ENCODE measurements at regions not wholly inside any gene's neighbourhood (a gene's known extent, or its start where the extent isn't known, plus 50 kb on each side); places are given as distances from the start of the nearest gene placed in this dataset.

DNA sequence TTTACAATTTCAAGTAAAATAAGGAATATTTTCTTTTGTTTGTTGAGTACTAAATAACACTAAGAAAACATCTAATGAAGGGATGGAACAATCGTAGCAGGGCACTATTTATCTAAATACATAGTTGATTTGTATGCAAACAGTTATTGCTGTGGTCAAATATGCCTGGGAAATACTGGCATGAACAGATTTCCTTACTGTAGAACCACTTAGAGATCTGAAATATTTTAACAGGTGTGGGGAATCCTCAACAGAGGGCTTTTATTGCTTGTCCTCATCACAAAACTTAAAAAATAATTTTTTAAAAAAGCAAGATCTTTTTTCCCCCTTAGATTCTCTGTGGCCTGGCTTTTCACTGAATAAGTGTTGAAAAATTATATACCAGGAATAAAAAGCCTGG, 233.0 kb upstream of the FAM83B start:
- no peak overlapping the region for H2BK5ac ChIP-seq (ENCODE audit: low read length)
- DNase-seq, result no peak
- WGBS (ENCODE audit: extremely low coverage, insufficient coverage, low lambda C conversion rate), result no CpG with 5 or more reads among the region's 1 CpG

DNA sequence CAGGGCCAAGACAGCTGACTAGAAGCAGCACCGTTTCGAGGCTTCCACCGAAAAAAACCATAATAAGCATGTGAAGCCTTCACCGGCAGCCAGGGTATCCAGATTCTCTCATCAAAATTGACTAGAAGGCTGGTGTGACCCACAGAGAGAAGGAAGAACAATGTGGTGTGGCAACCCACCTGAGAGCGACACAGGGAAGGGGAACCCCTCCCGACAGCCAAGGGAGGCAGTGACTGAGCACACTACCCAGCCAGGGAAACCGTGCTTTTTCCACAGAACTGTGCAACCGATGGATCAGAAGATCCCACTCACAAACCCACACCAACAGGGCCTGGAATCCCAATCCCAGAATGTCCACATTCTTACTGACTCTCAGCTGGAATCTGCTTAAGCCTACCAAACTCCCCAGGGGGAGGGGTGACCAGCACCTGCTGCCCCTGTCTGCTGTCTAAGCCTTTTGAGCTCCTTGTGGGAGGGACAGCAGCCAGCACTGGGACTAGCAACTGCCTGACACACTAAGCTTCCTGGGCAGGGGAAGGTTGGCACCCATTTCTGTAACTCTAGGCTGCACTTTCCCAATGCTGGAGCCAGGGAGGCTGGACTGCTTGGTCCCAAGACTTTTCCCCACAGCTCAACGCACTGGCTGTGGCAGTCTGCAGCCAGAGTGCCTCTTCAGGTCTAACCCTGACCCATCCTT, 231.9 kb upstream of the FAM83B start:
- H3K27ac ChIP-seq (ENCODE audit: low read depth, low read length), result no peak overlapping the region
- no peak overlapping the region for H3K18ac ChIP-seq (ENCODE audit: low read length)
- no peak overlapping the region for H3K4me3 ChIP-seq (ENCODE audit: low read length)
- H3K4ac ChIP-seq (ENCODE audit: low read depth, low read length), result no peak overlapping the region
- no peak overlapping the region for H3K9ac ChIP-seq (ENCODE audit: low read length)
- H3K4me2 ChIP-seq (ENCODE audit: low read length), result no peak overlapping the region
- H3K56ac ChIP-seq (ENCODE audit: low read length), result no peak overlapping the region
- no peaks in the 10 kb centered on the region for H3K27me3 ChIP-seq (ENCODE audit: insufficient read depth, low read length, poor library complexity)
- no peak for DNase-seq
- no peaks in the 10 kb centered on the region for H3K4me1 ChIP-seq (ENCODE audit: control insufficient read depth, low read depth, low read length)
- whole genome bisulfite sequencing (ENCODE audit: extremely low coverage, insufficient coverage, low lambda C conversion rate), result no CpG with 5 or more reads among the region's 9 CpGs
- H3K23ac ChIP-seq (ENCODE audit: low read length), result no peak overlapping the region
- no peak overlapping the region for H2AK5ac ChIP-seq (ENCODE audit: low read length)
- no peaks in the 10 kb centered on the region for H3K79me1 ChIP-seq (ENCODE audit: low read length)
- no peaks in the 10 kb centered on the region for H3K36me3 ChIP-seq (ENCODE audit: control insufficient read depth, insufficient read depth, low read length)
- H3K79me2 ChIP-seq (ENCODE audit: control insufficient read depth, insufficient read depth, low read length), result no peaks in the 10 kb centered on the region
- no peak overlapping the region for H4K5ac ChIP-seq (ENCODE audit: low read length)
- H2BK120ac ChIP-seq (ENCODE audit: low read depth, low read length), result no peak overlapping the region
- H2BK5ac ChIP-seq (ENCODE audit: low read length), result no peak overlapping the region
- no peak overlapping the region for H4K8ac ChIP-seq (ENCODE audit: low read depth, low read length)
- no peak overlapping the region for H2BK15ac ChIP-seq (replicated peaks; ENCODE audit: low read depth)

More for the DNA sequence above, 233.0 kb upstream of the FAM83B start:
- Histone ChIP-seq H3K23ac (ENCODE audit: low read length) (no peak overlapping the region), H4K8ac (ENCODE audit: low read depth, low read length) (no peak overlapping the region), H2BK15ac (replicated peaks; ENCODE audit: low read depth) (no peak overlapping the region), H3K18ac (ENCODE audit: low read length) (no peak overlapping the region), H3K36me3 (ENCODE audit: control insufficient read depth, insufficient read depth, low read length) (no peaks in the 10 kb centered on the region), H3K56ac (ENCODE audit: low read length) (no peak overlapping the region), H3K79me1 (ENCODE audit: low read length) (no peaks in the 10 kb centered on the region), H3K4me3 (ENCODE audit: low read length) (no peak overlapping the region), H3K4me2 (ENCODE audit: low read length) (no peak overlapping the region), H4K5ac (ENCODE audit: low read length) (no peak overlapping the region), H2BK120ac (ENCODE audit: low read depth, low read length) (no peak overlapping the region), H3K27me3 (ENCODE audit: insufficient read depth, low read length, poor library complexity) (no peaks in the 10 kb centered on the region), H3K79me2 (ENCODE audit: control insufficient read depth, insufficient read depth, low read length) (no peaks in the 10 kb centered on the region), H3K4me1 (ENCODE audit: control insufficient read depth, low read depth, low read length) (no peaks in the 10 kb centered on the region), H3K9ac (ENCODE audit: low read length) (no peak overlapping the region), H3K27ac (ENCODE audit: low read depth, low read length) (no peak overlapping the region), H3K4ac (ENCODE audit: low read depth, low read length) (no peak overlapping the region), H2AK5ac (ENCODE audit: low read length) (no peak overlapping the region)

DNA sequence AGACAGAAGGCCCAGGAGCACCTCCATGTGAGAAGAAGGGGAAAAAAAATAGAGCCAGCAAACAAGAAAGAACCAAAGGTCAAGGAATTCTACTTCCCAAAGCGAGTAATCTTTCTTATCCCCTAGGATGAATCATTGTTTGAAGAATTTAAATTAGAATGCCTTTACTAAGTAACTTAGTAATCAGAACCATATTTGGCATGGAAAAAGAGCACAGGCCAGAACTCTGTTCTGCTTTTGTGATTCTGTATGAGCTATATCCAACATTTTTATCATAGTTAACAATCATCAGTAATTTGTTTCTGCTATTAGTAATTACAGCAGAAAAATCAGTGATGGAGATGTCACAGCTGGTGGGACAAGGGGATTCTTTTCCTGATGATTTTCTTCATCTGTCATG, 228.8 kb upstream of the FAM83B start:
- Histone ChIP-seq H3K18ac (ENCODE audit: low read length) (no peak overlapping the region), H3K9ac (ENCODE audit: low read length) (no peak overlapping the region), H4K8ac (ENCODE audit: low read depth, low read length) (no peak overlapping the region), H3K4me2 (ENCODE audit: low read length) (no peak overlapping the region), H3K56ac (ENCODE audit: low read length) (no peak overlapping the region), H3K79me2 (ENCODE audit: control insufficient read depth, insufficient read depth, low read length) (no peaks in the 10 kb centered on the region), H3K79me1 (ENCODE audit: low read length) (no peaks in the 10 kb centered on the region), H3K27me3 (ENCODE audit: insufficient read depth, low read length, poor library complexity) (no peaks in the 10 kb centered on the region), H3K27ac (ENCODE audit: low read depth, low read length) (no peak overlapping the region), H2BK120ac (ENCODE audit: low read depth, low read length) (no peak overlapping the region), H3K36me3 (ENCODE audit: control insufficient read depth, insufficient read depth, low read length) (no peaks in the 10 kb centered on the region), H3K4me3 (ENCODE audit: low read length) (no peak overlapping the region), H3K23ac (ENCODE audit: low read length) (no peak overlapping the region), H2BK15ac (replicated peaks; ENCODE audit: low read depth) (no peak overlapping the region), H2BK5ac (ENCODE audit: low read length) (no peak overlapping the region), H3K4ac (ENCODE audit: low read depth, low read length) (no peak overlapping the region), H3K4me1 (ENCODE audit: control insufficient read depth, low read depth, low read length) (no peaks in the 10 kb centered on the region), H2AK5ac (ENCODE audit: low read length) (no peak overlapping the region), H4K5ac (ENCODE audit: low read length) (no peak overlapping the region)
- no peak for DNase-seq
- WGBS (ENCODE audit: extremely low coverage, insufficient coverage, low lambda C conversion rate), result no CpG with 5 or more reads among the region's 1 CpG

DNA sequence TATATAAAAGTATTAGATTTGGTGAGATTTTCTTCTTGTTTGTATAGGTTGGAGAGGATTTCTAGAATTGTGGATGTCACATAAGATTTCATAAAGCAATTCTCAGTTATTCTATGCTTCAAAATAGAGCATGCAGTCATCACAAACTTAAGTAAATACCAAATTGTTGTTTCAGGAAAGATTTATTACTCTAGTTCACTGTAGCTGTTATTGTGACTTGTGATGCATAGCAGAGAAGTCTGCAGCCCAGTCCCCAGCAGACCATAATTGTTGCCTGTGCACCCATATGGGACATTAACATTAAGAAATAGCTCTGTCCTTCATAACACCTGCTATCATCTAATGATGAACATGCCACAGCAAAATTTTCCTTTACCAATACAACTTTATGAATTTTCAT, 228.0 kb upstream of the FAM83B start:
- H3K79me1 ChIP-seq (ENCODE audit: low read length), result no peaks in the 10 kb centered on the region
- no peak for DNase-seq
- H4K8ac ChIP-seq (ENCODE audit: low read depth, low read length), result no peak overlapping the region
- no peak overlapping the region for H2BK120ac ChIP-seq (ENCODE audit: low read depth, low read length)
- H3K27ac ChIP-seq (ENCODE audit: low read depth, low read length), result no peak overlapping the region
- H3K56ac ChIP-seq (ENCODE audit: low read length), result no peak overlapping the region
- H3K79me2 ChIP-seq (ENCODE audit: control insufficient read depth, insufficient read depth, low read length), result no peaks in the 10 kb centered on the region
- no peak overlapping the region for H3K4ac ChIP-seq (ENCODE audit: low read depth, low read length)
- no peak overlapping the region for H2BK5ac ChIP-seq (ENCODE audit: low read length)
- no peak overlapping the region for H3K23ac ChIP-seq (ENCODE audit: low read length)
- no peak overlapping the region for H3K4me3 ChIP-seq (ENCODE audit: low read length)
- no peak overlapping the region for H2AK5ac ChIP-seq (ENCODE audit: low read length)
- no peaks in the 10 kb centered on the region for H3K27me3 ChIP-seq (ENCODE audit: insufficient read depth, low read length, poor library complexity)
- no peaks in the 10 kb centered on the region for H3K36me3 ChIP-seq (ENCODE audit: control insufficient read depth, insufficient read depth, low read length)
- H3K4me2 ChIP-seq (ENCODE audit: low read length), result no peak overlapping the region
- no peak overlapping the region for H2BK15ac ChIP-seq (replicated peaks; ENCODE audit: low read depth)
- no peak overlapping the region for H4K5ac ChIP-seq (ENCODE audit: low read length)
- no peak overlapping the region for H3K18ac ChIP-seq (ENCODE audit: low read length)
- H3K4me1 ChIP-seq (ENCODE audit: control insufficient read depth, low read depth, low read length), result no peaks in the 10 kb centered on the region
- no peak overlapping the region for H3K9ac ChIP-seq (ENCODE audit: low read length)

DNA sequence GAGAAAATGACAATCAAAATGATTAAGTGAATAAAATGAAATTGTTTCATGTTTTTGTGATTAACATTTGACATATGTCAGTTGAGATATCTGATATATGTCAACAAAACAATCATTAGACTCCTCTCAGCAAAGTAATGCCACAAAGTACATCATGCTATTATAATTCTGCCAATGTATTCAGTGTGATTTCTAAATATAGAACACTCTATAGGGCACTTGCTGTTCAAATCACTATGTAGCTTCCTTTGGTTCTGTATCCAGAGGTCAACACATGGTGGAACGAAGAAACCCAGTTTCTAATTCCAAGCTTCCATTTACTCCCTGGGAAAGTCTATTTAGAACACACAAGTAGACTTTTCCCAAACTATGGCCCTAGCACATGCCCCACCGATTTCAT, 227.5 kb upstream of the FAM83B start:
- Histone ChIP-seq H4K8ac (ENCODE audit: low read depth, low read length) (no peak overlapping the region), H3K27ac (ENCODE audit: low read depth, low read length) (no peak overlapping the region), H2AK5ac (ENCODE audit: low read length) (no peak overlapping the region), H3K4me1 (ENCODE audit: control insufficient read depth, low read depth, low read length) (no peaks in the 10 kb centered on the region), H3K4me3 (ENCODE audit: low read length) (no peak overlapping the region), H2BK15ac (replicated peaks; ENCODE audit: low read depth) (no peak overlapping the region), H3K18ac (ENCODE audit: low read length) (no peak overlapping the region), H3K56ac (ENCODE audit: low read length) (no peak overlapping the region), H2BK5ac (ENCODE audit: low read length) (no peak overlapping the region), H3K23ac (ENCODE audit: low read length) (no peak overlapping the region), H4K5ac (ENCODE audit: low read length) (no peak overlapping the region), H3K79me2 (ENCODE audit: control insufficient read depth, insufficient read depth, low read length) (no peaks in the 10 kb centered on the region), H3K4me2 (ENCODE audit: low read length) (no peak overlapping the region), H3K27me3 (ENCODE audit: insufficient read depth, low read length, poor library complexity) (no peaks in the 10 kb centered on the region), H3K4ac (ENCODE audit: low read depth, low read length) (no peak overlapping the region), H2BK120ac (ENCODE audit: low read depth, low read length) (no peak overlapping the region), H3K79me1 (ENCODE audit: low read length) (no peaks in the 10 kb centered on the region), H3K36me3 (ENCODE audit: control insufficient read depth, insufficient read depth, low read length) (no peaks in the 10 kb centered on the region), H3K9ac (ENCODE audit: low read length) (no peak overlapping the region)
- no CpG with 5 or more reads among the region's 2 CpGs for WGBS (ENCODE audit: extremely low coverage, insufficient coverage, low lambda C conversion rate)
- DNase-seq, result no peak

DNA sequence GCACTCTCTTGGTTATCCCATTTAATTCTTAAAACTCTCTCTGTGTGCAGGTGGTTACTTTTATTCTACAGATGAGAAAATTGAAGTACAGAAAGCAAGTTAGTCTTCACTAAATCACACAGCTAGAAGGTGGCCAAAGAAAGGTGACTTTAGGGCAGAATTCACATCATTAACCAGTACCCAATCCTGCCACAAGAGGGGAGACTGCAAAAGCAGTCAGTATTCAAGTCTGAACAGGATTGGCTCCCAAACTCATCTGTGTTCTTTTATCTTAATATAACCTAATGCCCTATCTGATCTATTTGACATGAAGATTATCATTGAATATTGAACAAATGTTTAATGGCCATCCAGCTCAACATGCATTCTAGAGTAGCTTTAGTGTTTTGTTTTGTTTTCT, 225.3 kb upstream of the FAM83B start:
- no peak overlapping the region for H3K18ac ChIP-seq (ENCODE audit: low read length)
- H4K5ac ChIP-seq (ENCODE audit: low read length), result no peak overlapping the region
- H2BK120ac ChIP-seq (ENCODE audit: low read depth, low read length), result no peak overlapping the region
- no peak overlapping the region for H3K23ac ChIP-seq (ENCODE audit: low read length)
- H4K8ac ChIP-seq (ENCODE audit: low read depth, low read length), result no peak overlapping the region
- H3K79me2 ChIP-seq (ENCODE audit: control insufficient read depth, insufficient read depth, low read length), result no peaks in the 10 kb centered on the region
- no peak overlapping the region for H2BK15ac ChIP-seq (replicated peaks; ENCODE audit: low read depth)
- no peak overlapping the region for H3K4me2 ChIP-seq (ENCODE audit: low read length)
- H3K4me1 ChIP-seq (ENCODE audit: control insufficient read depth, low read depth, low read length), result no peaks in the 10 kb centered on the region
- H2AK5ac ChIP-seq (ENCODE audit: low read length), result no peak overlapping the region
- no peak overlapping the region for H3K27ac ChIP-seq (ENCODE audit: low read depth, low read length)
- H3K79me1 ChIP-seq (ENCODE audit: low read length), result no peaks in the 10 kb centered on the region
- H2BK5ac ChIP-seq (ENCODE audit: low read length), result no peak overlapping the region
- DNase-seq, result peak; percentile 38
- H3K4me3 ChIP-seq (ENCODE audit: low read length), result no peak overlapping the region
- H3K4ac ChIP-seq (ENCODE audit: low read depth, low read length), result no peak overlapping the region
- H3K27me3 ChIP-seq (ENCODE audit: insufficient read depth, low read length, poor library complexity), result no peaks in the 10 kb centered on the region
- H3K56ac ChIP-seq (ENCODE audit: low read length), result no peak overlapping the region
- H3K36me3 ChIP-seq (ENCODE audit: control insufficient read depth, insufficient read depth, low read length), result no peaks in the 10 kb centered on the region
- no peak overlapping the region for H3K9ac ChIP-seq (ENCODE audit: low read length)

All from mesendoderm (in vitro differentiated cells).